Peyer's patch (tissue), 4 donors: ENCODE measurements at regions not wholly inside any gene's neighbourhood (a gene's known extent, or its start where the extent isn't known, plus 50 kb on each side); places are given as distances from the start of the nearest gene placed in this dataset.

Experiments
- DNase-seq, 3 donors: peaks; one replicate each; pipeline ENCODE4 v3.0.0-alpha.2; 2017 to 2019
- H3K27ac ChIP-seq, 4 donors: fragments of 200-600 bp; sonication (generic); one replicate each; pipeline ENCODE4 v1.5.1; 2016 to 2019
- H3K27me3 ChIP-seq, 2 donors: fragments of 200-600 bp; sonication (generic); one replicate each; pipeline ENCODE4 v1.5.1; 2019
- H3K36me3 ChIP-seq, 3 donors: fragments of 200-600 bp; sonication (generic); one replicate each; pipeline ENCODE4 v1.5.1; 2016 to 2019
- H3K4me1 ChIP-seq, 4 donors: fragments of 200-600 bp; sonication (generic); one replicate each; pipeline ENCODE4 v1.5.1; 2016 to 2019
- H3K4me3 ChIP-seq, 4 donors: fragments of 200-600 bp; sonication (generic); 1 replicate in 3 of 4; 2 replicates in 1 of 4; pipeline ENCODE4 v1.5.1; 2016 to 2019; ENCODE audit warnings: mild to moderate bottlenecking in 1 of 4
- H3K9me3 ChIP-seq, 4 donors: fragments of 200-600 bp; sonication (generic); one replicate each; pipeline ENCODE4 v1.5.1; 2016 to 2019; ENCODE audit warnings: mild to moderate bottlenecking in 1 of 4
- POLR2A ChIP-seq, 2 donors: fragments of 450-650 bp; IDR thresholded peaks; one replicate each; pipeline ENCODE4 v1.5.1; 2017; ENCODE audit warnings: antibody characterized with exemption in 2 of 2, mild to moderate bottlenecking in 2 of 2, moderate library complexity in 2 of 2
- TF ChIP-seq, protein P1 (sequence below), 6 experiments: fragments of 450-650 bp in 4 of 6; fragments of 200-600 bp in 2 of 6; sonication (generic) in 1 of 6; IDR thresholded peaks; one replicate each; pipeline ENCODE4 v1.5.1; 2017 to 2019; ENCODE audit warnings: antibody characterized with exemption in 6 of 6, mild to moderate bottlenecking in 3 of 6, moderate library complexity in 1 of 6

GRCh38 chr6:104597541-104598050, 262.1 kb downstream of the HACE1 start:
- Histone ChIP-seq H3K4me3 (no peak overlapping the region), H3K4me1 (no peaks in the 10 kb centered on the region), H3K36me3 (no peaks in the 10 kb centered on the region), H3K27ac (no peak overlapping the region), H3K9me3 (no peaks in the 10 kb centered on the region), H3K27me3 (no peaks in the 10 kb centered on the region)
- TF ChIP-seq, protein P1, sequence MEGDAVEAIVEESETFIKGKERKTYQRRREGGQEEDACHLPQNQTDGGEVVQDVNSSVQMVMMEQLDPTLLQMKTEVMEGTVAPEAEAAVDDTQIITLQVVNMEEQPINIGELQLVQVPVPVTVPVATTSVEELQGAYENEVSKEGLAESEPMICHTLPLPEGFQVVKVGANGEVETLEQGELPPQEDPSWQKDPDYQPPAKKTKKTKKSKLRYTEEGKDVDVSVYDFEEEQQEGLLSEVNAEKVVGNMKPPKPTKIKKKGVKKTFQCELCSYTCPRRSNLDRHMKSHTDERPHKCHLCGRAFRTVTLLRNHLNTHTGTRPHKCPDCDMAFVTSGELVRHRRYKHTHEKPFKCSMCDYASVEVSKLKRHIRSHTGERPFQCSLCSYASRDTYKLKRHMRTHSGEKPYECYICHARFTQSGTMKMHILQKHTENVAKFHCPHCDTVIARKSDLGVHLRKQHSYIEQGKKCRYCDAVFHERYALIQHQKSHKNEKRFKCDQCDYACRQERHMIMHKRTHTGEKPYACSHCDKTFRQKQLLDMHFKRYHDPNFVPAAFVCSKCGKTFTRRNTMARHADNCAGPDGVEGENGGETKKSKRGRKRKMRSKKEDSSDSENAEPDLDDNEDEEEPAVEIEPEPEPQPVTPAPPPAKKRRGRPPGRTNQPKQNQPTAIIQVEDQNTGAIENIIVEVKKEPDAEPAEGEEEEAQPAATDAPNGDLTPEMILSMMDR (IDR thresholded peaks at IDR 0.05) = no peak
- no peak for TF ChIP-seq POLR2A (IDR thresholded peaks at IDR 0.05)
- no peak for DNase-seq

GRCh38 chr6:104596091-104596490, 263.6 kb downstream of the HACE1 start:
- H3K4me3 ChIP-seq = no peak overlapping the region
- H3K27me3 ChIP-seq = no peaks in the 10 kb centered on the region
- DNase-seq = no peak
- no peaks in the 10 kb centered on the region for H3K4me1 ChIP-seq
- no peaks in the 10 kb centered on the region for H3K36me3 ChIP-seq
- no peak overlapping the region for H3K27ac ChIP-seq
- no peaks in the 10 kb centered on the region for H3K9me3 ChIP-seq
- no peak for TF ChIP-seq POLR2A (IDR thresholded peaks at IDR 0.05)
- TF ChIP-seq, protein P1 (IDR thresholded peaks at IDR 0.05) = no peak

DNA sequence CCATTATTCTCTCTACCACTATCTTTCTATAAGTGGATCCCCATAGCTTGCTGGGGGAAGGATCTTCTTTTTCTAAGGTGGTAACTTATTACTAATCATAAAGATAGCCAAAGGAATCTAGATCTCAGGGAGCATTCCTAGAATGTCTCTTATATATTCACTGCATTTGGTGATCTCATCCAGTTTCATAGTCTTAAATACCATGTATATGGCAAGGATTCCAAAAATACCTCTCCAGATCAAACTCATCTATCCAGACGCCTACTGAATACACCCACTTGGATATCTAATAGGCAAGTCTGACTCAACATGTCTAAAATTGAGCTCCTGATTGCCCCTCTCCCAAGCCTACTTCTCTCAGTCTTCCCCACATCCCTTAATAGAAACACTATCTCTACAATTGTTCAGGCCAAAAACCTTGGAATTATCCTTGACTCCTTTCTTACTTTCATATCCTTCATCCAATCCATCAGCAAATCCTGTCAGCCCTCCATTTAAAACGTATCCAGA, 264.4 kb downstream of the HACE1 start:
- H3K27ac ChIP-seq = no peak overlapping the region
- H3K4me3 ChIP-seq = no peak overlapping the region
- TF ChIP-seq, protein P1 (IDR thresholded peaks at IDR 0.05) = no peak
- no peak for TF ChIP-seq POLR2A (IDR thresholded peaks at IDR 0.05)
- no peaks in the 10 kb centered on the region for H3K4me1 ChIP-seq
- no peaks in the 10 kb centered on the region for H3K27me3 ChIP-seq
- DNase-seq = no peak
- H3K36me3 ChIP-seq = no peaks in the 10 kb centered on the region
- H3K9me3 ChIP-seq = no peaks in the 10 kb centered on the region

GRCh38 chr6:104591573-104592334, 268.0 kb downstream of the HACE1 start:
- H3K4me3 ChIP-seq = no peak overlapping the region
- no peak overlapping the region for H3K27ac ChIP-seq
- H3K9me3 ChIP-seq = no peaks in the 10 kb centered on the region
- TF ChIP-seq POLR2A (IDR thresholded peaks at IDR 0.05) = no peak
- TF ChIP-seq, protein P1 (IDR thresholded peaks at IDR 0.05) = no peak
- no peaks in the 10 kb centered on the region for H3K36me3 ChIP-seq
- no peaks in the 10 kb centered on the region for H3K27me3 ChIP-seq
- DNase-seq = no peak
- no peaks in the 10 kb centered on the region for H3K4me1 ChIP-seq

DNA sequence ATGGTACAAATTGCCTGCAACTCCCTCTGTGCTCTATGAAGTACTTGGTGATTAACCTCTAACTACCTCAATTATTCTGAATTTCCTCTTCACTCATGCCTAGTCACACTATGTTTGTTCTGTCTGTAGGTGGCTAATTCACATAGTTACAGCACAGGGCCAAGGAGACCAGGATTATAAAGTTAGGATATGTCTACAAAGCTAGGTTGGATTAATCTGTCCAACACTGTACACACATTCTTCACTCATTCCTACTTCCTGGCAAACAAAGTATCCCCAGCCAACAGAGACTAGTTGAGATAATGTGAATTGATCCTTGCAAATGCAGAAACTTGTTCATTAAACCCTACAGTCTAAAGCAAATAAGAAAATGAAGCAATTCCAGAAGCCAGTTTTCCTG, 269.8 kb downstream of the HACE1 start:
- Histone ChIP-seq H3K27me3 (no peaks in the 10 kb centered on the region), H3K4me1 (no peaks in the 10 kb centered on the region), H3K4me3 (no peak overlapping the region), H3K27ac (no peak overlapping the region), H3K9me3 (no peaks in the 10 kb centered on the region), H3K36me3 (no peaks in the 10 kb centered on the region)
- no peak for TF ChIP-seq POLR2A (IDR thresholded peaks at IDR 0.05)
- TF ChIP-seq, protein P1 (IDR thresholded peaks at IDR 0.05) = no peak
- DNase-seq = no peak
